ENCODE measurements at regions not wholly inside any gene's neighbourhood (a gene's known extent, or its start where the extent isn't known, plus 50 kb on each side); places are given as distances from the start of the nearest gene placed in this dataset.
"Not testable (repeated sequence)": the region's sequence is repeated elsewhere in the genome, so short reads cannot be mapped to it uniquely, and the experiment has no call there.

DNA sequence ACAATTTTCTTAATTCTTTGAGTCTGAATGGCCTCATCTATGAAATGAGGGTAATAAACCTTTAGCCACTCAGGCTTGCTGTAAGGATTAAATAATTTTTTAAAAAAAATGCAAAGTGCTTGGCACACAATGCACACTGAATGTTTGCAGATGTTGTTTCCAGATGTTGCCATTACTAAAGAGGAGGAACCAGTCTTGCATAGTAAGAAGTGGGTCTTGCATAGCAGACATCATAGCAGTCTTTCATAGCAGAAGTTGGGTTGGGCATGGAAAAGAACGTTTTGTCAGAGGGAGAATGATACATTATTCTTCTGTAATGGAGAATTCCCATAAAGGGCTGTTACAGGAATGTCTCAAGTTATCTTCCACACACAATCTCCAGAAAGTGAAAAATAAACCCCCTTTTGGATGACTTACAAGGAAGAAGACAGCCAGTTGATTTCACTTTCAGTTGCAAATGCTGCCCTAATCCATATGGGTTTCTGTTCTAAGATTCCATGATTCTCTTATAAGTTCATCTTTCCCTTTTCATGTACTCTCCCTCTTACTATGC is 327.7 kb downstream of the SUCLG1 start:
- DNase-seq: no peak

DNA sequence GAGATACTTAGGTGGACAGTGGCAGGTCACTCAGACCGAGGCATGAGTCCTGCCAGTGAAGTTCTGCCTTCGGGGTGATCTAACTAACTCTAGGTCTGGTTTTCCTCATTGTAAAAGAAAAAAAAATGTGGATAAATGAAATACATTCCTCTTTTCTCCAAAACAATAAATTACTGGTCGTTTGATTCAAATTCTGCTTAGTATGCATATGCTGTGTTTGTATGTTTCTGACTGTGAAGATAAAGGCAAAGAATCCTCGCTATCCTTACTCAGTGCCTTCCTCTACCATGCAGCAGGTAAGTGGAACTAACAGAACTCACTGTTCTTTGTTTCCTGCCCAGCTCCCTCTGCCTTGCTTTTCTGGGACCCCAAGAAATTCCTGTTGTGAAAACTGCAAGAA is 330.1 kb downstream of the SUCLG1 start:
- no peak for DNase-seq

DNA sequence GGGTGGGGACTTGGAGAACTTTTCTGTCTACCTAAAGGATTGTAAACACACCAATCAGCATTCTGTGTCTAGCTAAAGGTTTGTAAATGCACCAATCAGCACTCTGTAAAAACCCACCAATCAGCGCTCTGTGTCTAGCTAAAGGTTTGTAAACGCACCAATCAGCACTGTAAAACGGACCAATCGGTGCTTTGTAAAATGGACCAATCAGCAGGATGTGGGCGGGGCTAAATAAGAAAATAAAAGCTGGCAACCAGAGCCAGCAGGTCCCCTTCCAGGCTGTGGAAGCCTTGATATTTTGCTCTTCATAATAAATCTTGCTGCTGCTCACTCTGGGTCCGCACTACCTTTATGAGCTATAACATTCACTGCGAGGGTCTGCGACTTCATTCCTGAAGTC is 331.3 kb downstream of the SUCLG1 start:
- not testable (repeated sequence) for DNase-seq

DNA sequence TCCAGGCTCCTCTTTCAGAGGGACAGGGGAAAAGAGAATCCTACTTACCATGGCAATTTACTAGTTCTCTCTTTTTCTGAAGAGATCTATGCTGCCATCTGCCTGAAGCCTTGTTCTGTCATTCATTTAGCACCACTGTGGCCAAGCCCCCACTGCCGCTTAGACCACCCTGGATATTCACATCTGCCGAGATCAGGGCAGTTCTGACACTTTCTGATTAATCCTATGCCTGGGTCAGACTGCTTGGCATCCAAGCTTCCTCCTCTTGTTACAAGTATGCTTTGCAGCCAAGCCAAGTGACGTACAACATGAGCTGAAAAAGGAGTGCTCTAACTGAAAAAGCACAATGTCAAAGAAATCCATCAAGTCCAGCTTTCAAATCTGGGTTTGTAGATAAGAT is 332.6 kb downstream of the SUCLG1 start:
- DNase-seq: no peak

DNA sequence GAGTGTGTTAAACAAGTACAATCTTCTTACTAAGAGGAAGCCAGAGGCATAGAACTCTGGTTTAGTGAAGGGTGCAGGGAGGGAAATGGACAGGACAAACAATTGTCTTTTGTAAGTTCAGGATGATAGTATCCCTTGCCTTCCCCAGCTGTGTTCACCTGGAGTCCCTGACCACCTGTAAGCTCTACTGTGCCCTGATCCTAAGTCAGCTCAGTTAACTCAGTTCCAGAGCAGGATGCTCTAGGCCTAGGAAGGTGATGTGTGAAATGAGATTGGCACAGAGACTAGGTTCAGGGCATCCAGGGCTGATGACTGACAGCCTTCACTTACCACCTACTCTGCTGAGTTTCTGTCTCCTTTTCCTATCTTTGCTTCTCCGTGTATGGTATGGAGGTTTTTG is 333.0 kb downstream of the SUCLG1 start:
- DNase-seq: no peak

DNA sequence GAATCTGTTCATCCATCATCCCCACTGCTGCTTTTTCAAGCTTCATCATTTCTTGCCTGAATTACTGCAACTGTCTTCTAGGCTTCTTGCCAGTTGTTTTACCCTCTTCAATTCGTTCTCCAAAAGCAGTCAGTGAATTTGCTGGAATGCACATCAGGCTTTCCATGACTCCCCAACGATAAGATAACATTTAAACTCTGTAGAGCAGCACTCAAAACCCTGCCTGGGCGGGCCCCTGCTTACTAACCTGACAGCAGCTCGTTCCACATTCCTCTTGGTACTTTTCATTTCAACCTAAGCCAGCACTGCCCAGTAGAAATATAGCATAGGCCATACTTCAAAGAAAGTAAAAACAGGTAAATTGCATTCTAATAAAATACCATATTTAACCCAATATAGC is 342.9 kb downstream of the SUCLG1 start:
- DNase-seq: no peak

DNA sequence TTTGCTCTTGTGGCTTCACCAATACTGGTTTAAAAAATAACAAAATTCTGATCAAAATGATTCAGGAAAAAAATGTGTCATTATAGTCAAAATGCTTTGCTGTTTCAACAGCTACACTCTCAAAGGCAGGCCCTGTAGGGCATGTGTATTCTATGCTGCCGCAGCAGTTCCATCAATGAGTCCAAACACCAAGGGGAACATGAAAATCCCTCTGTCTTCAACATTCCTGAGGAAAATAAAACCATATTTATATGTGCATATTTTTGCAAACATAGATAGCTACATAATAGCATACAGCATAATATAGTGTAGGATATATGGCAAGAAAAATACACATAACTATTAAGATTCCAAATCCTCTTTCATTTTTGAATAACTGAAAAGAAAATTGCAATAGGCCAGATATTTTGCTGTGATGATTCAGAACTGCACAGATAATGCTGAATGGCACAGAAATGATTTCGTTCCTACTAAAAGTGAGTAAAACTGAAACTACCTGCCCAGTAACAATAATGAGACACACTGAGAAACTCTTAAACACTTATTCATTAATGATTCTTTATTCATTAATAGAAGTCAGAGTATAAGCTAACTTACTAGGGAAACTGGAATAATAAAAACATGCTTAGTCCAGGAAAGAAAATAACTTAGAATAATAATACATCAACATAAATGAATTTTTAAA is 343.8 kb downstream of the SUCLG1 start:
- no peak for DNase-seq

DNA sequence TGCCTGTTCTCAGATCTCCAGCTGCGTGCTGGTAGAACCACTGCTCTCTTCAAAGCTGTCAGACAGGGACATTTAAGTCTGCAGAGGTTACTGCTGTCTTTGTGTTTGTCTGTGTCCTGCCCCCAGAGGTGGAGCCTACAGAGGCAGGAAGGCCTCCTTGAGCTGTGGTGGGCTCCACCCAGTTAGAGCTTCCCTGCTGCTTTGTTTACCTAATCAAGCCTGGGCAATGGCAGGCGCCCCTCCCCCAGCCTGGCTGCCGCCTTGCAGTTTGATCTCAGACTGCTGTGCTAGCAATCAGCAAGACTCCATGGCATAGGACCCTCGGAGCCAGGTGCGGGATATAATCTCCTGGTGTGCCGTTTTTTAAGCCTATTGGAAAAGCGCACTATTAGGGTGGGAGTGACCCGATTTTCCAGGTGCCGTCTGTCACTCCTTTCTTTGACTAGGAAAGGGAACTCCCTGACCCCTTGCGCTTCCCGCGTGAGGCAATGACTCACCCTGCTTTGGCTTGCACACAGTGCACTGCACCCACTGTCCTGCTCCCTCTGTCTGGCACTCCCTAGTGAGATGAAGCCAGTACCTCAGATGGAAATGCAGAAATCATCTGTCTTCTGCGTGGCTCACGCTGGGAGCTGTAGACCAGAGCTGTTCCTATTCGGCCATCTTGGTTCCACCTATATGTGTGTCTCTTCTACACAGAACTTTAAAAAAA is 355.1 kb downstream of the SUCLG1 start:
- not testable (repeated sequence) for DNase-seq

DNA sequence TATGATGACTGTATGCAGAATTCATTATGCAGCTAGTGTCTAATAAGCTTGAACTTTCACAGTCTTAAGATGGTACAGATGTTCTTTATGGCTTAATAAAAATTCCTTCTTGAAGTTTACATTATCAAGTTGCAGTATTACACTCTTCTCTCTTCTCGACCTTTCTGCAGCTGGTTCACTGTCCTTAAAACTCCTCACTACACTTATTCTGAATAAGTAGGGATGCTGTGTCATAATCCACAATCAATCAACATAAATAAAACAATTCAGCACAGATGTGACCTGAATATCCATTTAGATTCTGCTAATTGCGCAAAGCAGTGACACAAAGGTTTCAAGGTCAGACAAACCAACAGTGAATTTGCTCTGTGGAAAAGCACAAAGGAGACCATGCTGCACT is 356.8 kb downstream of the SUCLG1 start:
- no peak for DNase-seq

DNA sequence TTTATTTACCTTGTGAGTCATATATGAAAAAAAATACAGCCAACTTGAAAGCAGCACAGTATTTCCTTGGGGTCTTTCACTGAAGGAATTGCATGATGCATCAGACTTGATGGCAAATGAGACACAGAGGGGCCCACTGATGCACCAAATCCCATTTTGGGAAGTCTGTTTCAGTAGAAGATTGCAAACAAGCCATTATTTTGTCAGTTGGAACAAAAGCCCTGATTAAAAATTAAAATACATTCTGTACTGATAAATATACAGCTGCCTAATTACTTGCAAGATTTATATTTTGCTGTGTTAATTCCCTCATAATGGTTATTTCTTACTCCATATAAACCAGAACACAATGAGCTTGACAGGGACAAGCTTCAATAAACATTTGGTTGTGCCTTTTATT is 370.4 kb downstream of the SUCLG1 start:
- no peak for DNase-seq

DNA sequence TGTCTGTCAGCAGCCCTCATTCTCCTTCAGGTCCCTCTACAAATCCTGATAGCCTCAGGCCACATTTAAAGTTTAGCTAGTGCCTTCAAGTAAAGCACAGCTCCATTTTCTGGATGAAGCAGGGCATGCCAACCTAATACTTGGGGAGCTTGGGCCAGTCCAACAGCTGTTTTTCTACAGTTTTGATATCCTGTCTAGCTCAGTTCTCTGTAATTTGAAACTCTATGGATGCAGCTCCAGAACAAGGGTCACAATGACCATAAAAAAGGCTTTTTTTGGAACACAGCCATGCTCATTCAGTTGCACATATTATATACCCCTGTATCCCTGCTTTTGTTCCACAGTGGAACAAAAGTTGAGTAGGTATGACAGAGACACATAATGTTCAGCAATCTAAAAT is 373.5 kb downstream of the SUCLG1 start:
- no peak for DNase-seq

DNA sequence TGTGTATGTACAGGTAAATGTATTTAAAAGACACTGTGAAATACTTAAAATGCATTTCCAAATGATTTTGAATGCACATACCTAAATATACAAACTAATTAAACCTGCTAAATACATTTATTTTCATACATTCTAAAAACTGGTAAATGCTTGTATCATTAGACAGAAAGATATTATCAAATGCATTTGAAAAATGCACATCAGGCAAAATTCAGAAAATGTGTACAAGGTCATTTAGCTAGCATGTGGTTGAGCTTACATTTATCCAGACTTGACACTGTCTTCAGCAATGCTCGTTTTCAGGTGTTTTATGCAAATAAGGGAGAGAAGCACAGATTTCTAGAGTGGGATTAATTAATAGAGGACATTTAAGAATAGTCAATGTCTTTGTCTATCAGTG is 374.2 kb downstream of the SUCLG1 start:
- DNase-seq: no peak

DNA sequence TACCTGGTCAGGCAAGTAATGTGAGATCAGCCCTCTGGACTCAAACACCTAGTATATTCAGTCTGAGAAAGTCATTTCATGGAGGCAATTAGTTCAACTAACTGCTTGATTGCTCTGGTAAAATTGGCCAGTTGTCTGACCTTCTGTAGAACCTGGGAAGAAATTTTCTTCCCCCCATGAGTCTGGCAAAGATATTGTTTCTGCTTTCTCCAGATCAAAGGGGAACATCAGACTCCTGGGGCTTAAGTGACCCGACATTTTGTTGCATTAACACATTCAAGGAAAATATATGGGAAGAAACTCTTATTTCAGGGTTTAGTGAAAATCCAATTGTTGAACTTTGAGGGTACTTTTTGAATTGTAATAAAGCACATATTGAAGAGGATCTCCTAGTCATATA is 375.1 kb downstream of the SUCLG1 start:
- no peak for DNase-seq

DNA sequence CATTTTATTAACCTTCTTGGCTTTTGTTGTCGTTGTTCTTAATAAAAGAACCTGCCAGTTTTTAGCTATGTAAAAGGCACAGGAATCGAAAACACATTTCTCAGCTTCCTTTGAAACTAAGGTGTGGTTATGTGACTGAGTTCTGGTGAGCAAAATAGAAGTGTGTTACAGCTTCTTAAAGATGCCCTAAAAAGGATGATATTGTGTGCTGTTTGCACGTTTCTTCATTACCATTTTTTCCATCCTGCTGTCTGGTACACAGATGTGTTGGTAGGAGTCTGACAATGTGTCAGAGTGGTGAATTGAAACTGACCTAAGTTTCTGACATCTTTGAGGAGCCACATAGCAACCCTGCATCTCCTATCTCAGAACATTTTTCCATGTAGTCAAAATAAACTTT is 380.6 kb downstream of the SUCLG1 start:
- no peak for DNase-seq

DNA sequence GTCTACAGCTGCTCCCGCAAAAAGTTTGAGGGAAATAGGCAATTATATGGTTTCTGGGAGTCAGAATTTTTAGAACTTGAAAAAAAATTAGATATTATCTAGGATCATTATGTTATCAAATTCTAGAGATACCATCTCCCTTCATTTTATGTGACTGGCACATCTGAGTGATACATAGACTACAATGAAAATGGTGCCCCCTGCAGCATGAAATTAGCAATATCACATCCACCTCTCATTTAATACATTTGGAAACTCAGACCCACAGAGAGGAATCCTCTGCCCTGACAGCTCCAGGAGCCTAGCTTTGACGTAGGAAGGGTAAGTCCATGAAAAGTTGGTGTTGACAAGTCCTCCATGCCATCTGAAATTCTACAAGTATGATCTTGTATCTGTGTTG is 381.6 kb downstream of the SUCLG1 start:
- no peak for DNase-seq

DNA sequence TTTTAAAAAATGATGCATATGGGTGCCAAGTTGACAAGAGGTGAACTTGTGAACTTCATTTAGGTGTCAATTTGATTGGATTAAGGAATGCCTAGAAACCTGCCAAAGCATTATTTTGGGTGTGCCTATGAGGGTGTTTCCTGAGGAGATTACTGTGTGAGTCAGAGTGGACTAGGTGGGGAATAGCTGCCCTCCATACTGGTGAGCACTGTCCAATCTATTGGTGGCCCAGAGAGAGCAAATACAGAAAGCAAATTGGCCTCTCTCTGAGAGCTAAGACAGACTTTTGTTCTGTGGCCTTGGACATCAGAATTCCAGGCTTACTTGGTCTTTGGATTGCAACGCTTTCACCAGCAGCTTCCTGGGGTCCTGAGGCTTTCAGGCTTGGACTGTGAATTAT is 388.0 kb downstream of the SUCLG1 start:
- no peak for DNase-seq

DNA sequence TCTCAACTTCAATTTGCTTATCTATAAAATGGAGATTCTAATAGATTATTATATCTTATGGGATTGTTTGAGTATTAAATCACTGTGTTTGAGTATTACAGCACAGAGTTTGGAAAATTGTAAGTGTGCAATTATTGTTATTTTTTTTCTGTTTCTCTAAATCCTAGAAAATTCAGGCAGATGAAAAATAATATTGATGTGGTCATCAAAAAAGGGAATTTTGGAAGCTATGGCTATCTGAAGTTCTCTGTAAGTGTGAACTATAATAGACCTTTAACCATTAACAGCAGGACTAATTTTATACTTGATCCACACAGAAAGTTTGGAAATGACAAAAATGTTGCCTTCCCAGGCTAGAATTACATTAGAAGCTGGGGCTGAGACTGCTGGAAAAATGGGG is 393.2 kb downstream of the SUCLG1 start:
- DNase-seq: no peak

DNA sequence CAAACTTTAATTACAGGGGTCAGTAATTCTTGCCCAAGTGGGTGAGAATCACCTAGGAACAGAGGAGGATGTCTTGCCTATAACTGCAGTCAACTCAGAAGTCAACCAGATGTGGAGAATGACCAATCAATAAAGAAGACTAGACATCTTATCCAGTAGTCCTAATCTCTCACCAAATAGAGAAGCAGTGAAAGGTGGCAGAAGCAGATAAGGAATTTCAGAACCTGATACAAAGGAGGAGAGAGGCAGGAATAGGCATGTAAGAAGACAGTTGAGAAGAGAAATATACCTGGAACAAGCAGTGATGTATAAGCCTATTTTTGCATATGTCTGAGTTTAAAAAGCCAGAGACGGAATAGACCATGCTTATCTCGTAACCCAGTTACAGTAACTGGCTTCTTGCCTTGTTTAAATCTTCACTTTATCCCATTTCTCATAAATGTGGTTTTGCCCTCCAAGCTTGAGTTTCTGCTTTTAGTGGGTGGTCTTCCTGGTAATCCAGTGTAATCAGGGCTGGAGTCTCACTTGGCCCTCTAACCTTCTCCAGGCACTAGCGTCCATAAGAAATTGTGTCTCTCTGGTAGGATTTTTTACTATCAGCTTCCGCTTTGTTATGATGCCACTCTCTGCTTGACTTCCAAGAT is 401.0 kb downstream of the SUCLG1 start:
- no peak for DNase-seq

DNA sequence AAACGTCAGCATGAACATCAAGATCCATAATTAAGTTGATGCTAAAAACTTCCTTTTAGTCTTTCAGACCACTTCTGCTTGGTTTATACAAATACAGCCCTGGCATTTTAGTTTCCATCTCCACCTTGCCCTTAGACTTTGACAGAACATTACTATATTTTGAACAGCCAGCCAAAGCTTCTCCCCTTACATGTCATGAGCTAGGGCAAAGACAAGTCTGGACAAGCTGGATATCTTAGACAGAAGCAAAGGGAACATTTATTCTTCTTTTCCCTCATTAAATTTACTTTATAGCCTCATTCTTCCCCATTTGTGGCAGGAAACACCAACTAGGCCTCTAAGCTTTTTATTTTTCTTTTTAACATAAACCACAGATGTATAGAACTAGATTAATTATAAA is 403.3 kb downstream of the SUCLG1 start:
- no peak for DNase-seq

DNA sequence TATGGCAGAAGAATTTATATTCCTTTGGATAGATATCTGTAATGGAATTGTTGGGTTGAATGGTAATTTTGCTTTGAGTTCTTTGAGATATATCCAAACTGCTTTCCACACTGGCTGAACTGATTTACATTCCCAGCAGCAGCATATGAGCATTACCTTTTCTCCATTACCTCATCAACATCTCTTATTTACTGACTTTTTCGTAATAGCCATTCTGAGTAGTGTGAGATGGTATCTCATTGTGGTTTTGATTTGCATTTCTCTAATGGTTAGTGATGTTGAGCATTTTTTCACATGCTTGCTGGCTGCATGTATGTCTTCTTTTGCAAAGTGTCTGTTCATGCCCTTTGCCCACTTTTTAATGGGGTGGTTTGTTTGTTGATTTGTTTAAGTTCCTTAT is 404.5 kb downstream of the SUCLG1 start:
- not testable (repeated sequence) for DNase-seq

DNA sequence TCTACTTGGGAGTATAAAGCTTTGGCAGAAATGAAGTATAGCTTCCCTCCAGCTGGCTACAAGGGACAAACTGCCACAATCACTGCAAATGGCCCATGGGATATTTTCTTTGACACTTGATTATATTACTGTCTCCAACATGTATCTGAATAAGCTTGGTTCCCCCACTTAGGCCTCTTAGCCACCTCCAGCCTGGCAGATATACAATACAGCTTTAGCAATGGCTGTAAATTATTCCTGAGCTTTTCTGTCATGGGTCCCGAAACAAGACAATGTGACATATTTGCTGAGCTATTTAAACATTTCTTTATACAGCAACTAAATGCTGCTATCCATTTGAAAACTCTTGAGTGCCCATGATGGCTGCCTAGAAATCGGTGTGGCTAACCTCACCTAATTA is 406.2 kb downstream of the SUCLG1 start:
- DNase-seq: no peak

DNA sequence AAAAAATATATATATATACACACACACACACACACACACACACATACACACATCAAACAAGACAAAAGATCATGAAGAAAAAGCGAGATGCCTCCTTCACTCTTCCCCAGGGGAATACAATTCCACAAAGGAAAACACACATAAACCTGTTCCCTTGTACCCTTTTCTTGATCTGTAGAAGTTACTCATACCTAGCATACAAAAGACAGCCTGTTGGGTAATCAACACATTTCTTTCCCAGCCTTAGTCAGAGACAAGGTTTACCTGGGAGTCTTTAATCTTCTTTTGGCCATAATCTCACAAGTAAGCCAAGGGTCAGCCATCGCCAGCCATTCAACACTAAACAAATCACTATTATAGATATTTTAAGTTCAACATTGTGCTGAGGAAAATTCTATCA is 407.0 kb downstream of the SUCLG1 start:
- DNase-seq: no peak

DNA sequence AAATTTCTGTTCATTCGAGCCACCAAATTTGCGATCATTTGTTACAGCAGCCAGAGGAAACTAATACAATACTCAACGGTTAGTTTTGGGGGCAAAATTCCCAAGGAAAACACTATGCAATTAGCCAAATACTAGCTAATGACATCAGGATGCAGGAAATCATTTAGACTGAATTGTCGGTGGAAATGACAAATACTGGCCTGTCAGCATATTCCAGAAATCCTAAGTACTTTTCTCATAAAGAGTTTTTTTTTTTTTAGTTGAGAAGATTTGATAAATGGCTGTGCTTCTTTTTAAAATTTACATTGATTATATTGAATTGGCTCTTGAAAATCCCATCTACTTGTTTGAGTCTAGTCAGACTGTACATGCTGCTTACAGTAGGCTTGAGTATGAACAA is 410.1 kb downstream of the SUCLG1 start:
- no peak for DNase-seq

DNA sequence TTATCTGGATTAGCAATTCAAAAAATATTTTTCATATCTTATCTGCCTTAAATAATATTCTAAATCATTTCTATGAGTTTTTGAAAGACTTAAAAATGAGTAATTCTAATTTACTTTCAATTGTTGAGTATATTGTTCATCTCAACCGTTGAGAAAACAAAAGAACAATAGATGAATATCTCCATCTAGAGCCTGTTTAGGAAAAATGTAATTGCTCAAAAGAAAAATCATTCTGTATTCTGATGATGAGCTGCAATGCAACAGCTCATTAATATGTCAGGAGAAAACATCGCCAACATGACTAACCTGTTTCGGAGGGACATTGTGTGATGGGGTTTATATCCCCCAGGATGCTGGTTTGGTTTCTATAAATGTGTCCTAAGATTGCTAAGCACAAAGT is 417.6 kb downstream of the SUCLG1 start:
- DNase-seq: no peak

Measured in activated naive CD4-positive, alpha-beta T cell (primary cell).